Islet precursor cell (in vitro differentiated cells): ENCODE measurements at regions not wholly inside any gene's neighbourhood (a gene's known extent, or its start where the extent isn't known, plus 50 kb on each side); places are given as distances from the start of the nearest gene placed in this dataset.
A peak's percentile ranks its signal among the peaks of the same experiment; 100 is the strongest.
"Not testable (repeated sequence)": the region's sequence is repeated elsewhere in the genome, so short reads cannot be mapped to it uniquely, and the experiment has no call there.

Source experiments
- DNase-seq: peaks from one replicate; pipeline ENCODE4 v3.0.0-alpha.2; 2018

GRCh38 chr4:124079174-124079780 is 633.3 kb downstream of the ANKRD50 start:
- DNase-seq, result no peak

DNA sequence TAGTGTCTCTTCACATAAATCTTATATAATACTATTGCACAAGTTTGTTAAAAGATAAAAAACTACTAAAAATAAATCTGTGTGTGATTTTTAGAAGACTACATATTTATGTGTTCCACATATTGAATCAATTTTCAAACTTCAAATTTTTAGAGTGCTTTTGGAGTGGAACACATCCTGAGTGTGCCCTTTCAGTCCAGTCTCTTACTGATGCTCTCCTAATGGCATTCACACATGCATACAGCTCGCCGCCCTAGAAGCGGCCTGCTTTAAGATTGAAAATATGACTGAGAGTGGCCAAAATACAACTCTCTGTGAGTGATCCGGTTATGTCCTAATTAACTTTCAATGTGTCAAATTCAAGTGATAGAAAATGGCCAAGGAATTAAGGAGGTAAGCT is 628.8 kb downstream of the ANKRD50 start:
- DNase-seq, result no peak

- no peak for DNase-seq
Measured at GRCh38 chr4:124085561-124086180, 626.9 kb downstream of the ANKRD50 start.

- DNase-seq, result no peak
Measured at GRCh38 chr4:124090021-124090420, 622.5 kb downstream of the ANKRD50 start.

- no peak for DNase-seq
Measured at GRCh38 chr4:124092101-124092500, 620.4 kb downstream of the ANKRD50 start.

DNA sequence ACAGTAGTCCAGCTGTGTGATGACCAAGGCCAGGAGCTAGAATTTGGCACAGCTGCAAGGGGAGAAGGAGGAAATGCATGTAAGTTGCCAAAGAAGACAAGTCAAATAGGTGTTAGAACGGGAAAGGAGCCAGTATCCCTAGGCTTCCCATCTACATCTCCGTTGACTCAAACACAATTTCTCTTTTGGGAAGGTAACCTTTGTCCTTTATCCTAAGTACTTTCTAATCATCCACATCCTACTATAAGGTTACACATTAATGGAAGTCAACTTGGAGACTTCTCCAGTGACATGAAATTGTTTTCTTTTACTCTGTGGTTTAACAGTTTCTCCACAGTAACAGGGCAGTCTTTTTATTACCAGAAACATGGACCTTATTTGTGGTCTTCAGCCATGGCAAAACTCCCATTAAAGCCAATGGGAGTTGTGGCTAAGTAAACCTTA is 620.0 kb downstream of the ANKRD50 start:
- no peak for DNase-seq

GRCh38 chr4:124095621-124096020 is 616.9 kb downstream of the ANKRD50 start:
- no peak for DNase-seq

GRCh38 chr4:124096290-124096689 is 616.2 kb downstream of the ANKRD50 start:
- no peak for DNase-seq

- DNase-seq, result no peak
Measured at GRCh38 chr4:124097447-124097846, 615.1 kb downstream of the ANKRD50 start.

DNA sequence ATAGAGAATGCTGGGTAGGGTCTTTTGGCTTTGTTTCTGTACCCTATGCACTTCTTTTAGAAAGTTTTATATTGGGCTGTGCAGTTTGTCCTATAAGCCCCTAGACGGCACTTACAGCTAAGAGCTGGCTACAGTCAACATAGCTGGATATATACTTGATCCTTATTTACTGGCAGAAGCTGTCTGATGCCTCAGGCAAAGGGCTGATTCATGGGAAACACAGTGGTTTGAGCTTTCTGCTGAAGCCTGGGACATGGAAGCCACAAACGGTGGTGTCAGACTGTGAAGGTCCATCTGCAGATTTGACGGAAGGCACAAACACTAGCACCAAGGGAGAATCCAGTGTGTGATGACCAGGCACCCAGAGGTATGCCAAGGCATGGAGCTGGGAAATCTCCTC is 608.4 kb downstream of the ANKRD50 start:
- peak; percentile 58 for DNase-seq

GRCh38 chr4:124104628-124105027 is 607.9 kb downstream of the ANKRD50 start:
- DNase-seq, result no peak

DNA sequence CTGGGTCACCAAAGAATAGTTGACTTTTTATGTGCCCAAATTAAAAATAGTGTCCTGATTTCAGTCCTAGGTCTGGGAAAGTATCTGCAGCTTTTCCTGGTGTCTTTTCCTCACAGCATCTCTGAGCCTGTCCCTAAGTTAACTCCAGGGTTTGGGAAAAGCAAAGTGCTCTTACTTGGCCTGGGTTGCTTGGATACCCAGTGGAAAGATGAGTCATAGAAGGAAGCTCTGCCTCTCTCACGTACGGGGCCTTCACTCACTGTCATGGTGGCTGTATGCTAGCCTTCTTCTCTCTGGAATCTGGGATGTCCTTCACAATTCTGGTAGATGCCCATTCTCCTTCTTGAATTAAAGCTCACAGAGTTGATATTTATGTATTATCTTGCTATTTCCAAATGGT is 607.3 kb downstream of the ANKRD50 start:
- no peak for DNase-seq

DNA sequence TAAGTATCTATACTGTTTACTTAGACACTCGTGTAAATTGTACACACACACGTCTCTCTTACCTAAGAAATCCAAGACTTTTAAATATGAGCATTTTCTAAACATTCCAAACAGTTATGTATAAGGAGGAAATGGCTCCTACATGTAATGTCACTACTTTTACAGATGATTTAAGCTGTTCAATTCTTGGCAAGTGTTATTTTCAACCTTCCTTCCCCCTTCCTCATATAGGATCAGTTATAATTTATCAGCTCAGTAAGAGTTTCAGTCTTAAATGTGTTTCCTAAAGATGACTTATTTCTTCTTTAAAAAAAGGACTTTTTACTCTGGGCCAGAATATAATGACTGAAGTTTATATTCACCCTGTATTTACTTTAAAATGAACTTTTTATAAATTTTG is 601.1 kb downstream of the ANKRD50 start:
- no peak for DNase-seq

DNA sequence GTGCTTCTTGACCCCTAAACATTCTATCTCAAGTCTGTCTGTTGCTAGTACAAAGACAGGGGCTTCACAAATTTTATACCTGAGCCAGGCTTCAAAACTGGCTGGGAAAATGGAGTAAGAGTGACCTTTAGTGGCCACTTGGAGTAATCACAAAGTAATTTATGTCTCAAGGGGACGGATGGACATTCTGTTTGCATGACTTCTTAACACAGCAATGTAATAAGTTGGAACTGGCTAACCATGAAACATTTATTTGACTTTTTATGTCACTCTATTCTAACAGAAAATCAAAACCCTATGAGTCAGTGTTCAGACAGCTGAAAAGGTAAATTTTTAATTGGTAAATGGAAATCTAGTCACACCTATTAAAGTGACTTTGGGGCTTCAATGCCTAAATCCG is 600.6 kb downstream of the ANKRD50 start:
- DNase-seq, result peak; percentile 59

DNA sequence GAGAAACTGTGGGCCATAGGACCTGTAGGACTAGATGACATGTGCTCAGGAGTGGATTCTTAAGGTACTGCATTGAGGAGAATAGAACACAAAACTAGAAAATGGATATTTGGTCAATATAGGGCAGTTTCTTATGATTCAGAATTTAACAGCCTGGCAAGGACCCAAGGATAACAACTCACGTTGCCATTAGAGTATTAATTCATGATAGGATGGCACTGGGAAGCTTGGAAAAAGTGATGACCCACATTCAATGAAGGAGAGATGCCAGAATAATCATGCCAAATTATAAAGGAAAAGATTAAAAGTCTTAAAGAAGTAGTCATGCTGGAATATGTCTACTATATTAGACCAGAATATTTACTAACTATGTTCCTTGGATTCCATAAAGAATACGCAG is 594.5 kb downstream of the ANKRD50 start:
- DNase-seq, result no peak

- no peak for DNase-seq
Measured at GRCh38 chr4:124121461-124121971, 591.0 kb downstream of the ANKRD50 start.

DNA sequence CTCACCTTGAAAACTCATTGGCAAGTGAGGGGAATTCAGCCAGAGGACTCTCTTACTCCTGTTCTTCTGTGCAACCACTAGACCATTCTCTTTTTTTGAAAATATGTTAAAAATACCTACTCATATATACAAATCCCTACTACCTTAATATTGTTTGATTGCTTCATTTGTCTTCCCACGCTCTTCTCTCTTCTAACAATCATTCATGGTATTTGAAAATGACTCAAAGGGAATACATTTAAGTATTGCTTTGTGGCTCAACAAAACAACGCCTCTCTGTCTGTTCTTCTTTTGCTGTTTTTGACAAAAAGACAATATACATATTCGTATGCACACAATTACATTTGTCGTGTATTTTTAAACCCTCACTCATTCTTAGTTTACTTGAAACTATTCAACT is 589.4 kb downstream of the ANKRD50 start:
- no peak for DNase-seq

DNA sequence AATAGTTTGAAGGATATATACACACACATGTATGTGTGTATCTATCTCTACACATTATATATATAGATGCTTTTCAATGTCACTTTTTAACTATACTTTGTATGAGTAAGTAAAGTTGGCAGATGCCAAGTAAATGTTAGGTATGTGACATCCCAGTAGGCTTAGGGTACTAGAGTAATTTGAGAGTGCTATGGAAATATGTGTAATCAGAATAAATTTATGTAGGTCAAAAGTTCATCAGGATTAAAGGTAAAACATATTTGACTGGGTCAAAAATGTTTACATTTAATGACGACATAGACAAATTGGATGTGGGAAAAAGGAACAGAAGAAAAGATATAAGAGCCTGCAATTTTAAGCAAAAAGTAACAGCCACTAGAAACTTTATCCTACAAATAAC is 588.8 kb downstream of the ANKRD50 start:
- no peak for DNase-seq

GRCh38 chr4:124131324-124131723 is 581.2 kb downstream of the ANKRD50 start:
- DNase-seq, result not testable (repeated sequence)

GRCh38 chr4:124132161-124132560 is 580.4 kb downstream of the ANKRD50 start:
- no peak for DNase-seq

- DNase-seq, result no peak
Measured at GRCh38 chr4:124133753-124134152, 578.8 kb downstream of the ANKRD50 start.

DNA sequence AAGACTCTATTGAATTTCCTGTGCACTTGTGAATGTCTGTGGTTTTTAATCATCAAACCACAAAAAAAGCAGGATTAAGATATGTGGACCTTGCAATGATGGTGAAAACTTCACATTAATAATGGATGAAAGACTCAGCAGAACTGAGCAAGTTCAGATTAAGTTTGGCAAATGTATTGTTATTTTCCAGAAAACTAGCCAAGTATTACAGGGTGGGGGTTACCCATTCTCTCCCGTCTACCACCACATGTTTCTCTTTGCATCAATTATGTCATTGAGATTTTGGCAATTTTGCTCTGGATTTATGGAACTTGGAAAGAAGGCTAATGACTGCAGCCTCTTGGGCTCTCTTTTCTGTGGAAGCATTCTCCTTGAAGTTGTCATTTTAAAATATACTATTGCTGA is 577.1 kb downstream of the ANKRD50 start:
- DNase-seq, result no peak

DNA sequence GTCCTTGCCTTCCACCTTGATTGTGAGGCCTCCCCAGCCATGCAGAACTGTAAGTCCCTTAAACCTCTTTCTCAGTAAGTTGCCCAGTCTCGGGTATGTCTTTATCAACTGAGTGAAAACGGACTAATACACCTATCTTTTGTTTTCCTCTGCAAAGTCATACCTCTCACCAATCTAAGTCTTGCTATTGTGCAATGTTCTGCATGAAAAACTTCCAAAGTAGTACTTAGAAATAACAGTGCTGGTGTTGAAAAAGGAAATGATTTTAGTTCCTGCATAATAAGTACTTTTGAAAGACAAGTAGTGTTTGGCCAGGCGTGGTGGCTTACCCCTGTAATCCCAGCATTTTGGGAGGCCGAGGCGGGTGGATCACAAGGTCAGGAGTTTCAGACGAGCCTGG is 573.5 kb downstream of the ANKRD50 start:
- no peak for DNase-seq

DNA sequence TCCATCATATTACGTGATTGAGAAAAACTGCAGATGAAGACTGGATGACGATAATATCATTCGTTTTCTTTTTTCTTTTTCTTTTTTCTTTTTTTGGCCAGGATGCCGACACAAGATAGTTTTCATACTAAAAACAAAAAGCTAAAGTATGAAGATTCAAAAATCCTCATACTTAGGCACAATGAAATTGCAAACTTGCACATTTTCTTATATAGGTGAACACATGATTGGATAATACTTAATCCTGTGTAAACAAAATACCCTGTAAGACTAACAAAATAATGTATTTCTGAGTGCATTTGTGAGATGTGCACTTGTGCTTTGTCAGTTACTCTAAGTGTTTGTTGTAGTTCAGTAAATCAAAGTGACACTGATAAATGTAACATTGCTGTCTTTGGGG is 568.9 kb downstream of the ANKRD50 start:
- no peak for DNase-seq

DNA sequence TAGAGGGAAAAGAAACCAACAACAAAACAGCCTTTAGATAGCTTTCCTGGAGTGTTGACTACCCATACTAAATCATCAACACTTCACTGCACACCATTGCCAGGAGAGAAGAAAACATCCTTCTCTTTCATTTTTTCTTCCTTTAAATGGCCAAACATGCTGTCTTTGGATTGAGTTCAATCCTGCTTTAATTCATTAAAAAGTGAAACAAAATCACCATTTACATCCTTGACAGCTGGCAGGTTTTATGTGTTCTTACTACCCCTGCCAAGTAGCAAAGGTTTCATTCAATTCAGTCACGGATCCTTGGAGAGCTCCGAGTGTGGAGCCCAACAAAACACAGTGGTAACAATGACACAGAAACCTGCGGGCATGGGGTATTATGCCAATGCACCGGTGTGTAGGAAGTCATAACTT is 568.3 kb downstream of the ANKRD50 start:
- DNase-seq, result no peak
